ENCODE measurements at regions not wholly inside any gene's neighbourhood (a gene's known extent, or its start where the extent isn't known, plus 50 kb on each side); places are given as distances from the start of the nearest gene placed in this dataset.

DNA sequence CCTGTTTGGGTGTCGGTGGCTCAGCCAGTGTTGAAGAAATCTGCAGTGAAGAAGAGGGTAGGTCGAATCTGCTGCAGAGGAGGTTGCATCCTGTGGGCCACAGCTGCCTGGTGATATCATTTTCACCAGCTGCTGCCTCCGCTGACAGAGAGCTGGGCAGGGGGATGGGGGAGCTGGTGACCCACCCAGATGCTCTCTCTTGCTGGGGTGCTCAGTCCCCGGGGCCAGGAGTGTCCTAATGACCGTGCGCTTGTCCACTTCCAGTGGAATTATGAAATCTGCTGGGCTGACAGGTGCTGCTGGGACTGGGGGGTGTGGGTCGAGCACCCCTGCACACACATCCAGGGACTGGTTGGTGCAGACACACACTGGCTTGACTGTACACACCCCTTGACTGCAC lies 83.2 kb upstream of the IRX4 start:
- Histone ChIP-seq H3K9me2 (ENCODE audit: insufficient read depth) (no peaks in the 10 kb centered on the region), H3K9ac (ENCODE audit: low read length) (no peak overlapping the region), H3K9me3 (ENCODE audit: control insufficient read depth in 1 of 2, insufficient read depth in 1 of 2, low read depth in 1 of 2, low read length in 2 of 2) (no peaks in the 10 kb centered on the region), H2AFZ (ENCODE audit: low read depth, low read length, poor library complexity, severe bottlenecking) (no peak overlapping the region), H3K79me2 (ENCODE audit: insufficient read depth, low read length) (no peaks in the 10 kb centered on the region), H3K27me3 (ENCODE audit: insufficient read depth, low read length) (peaks cover 28% of the 10 kb centered on the region), H3K36me3 (ENCODE audit: control insufficient read depth in 1 of 2, insufficient read depth in 2 of 2, low read length in 2 of 2) (no peaks in the 10 kb centered on the region), H3K4me2 (ENCODE audit: low read length) (no peak overlapping the region), H4K20me1 (ENCODE audit: insufficient read depth) (no peaks in the 10 kb centered on the region), H3K27ac (ENCODE audit: low read depth, low read length) (no peak overlapping the region), H3K4me1 (ENCODE audit: control insufficient read depth in 1 of 2, insufficient read depth in 2 of 2, low read length in 2 of 2) (no peaks in the 10 kb centered on the region), H3K4me3 (replicated peaks in 1 of 2; ENCODE audit: low read depth in 1 of 2, low read length in 2 of 2) (no peak overlapping the region)
- no TSS peak for BruUV-seq (replicated peaks)
- ChIA-PET POLR2A (no interaction called here), CTCF (no interaction called here), RAD21 (ENCODE audit: low non-redundant PET in 1 of 2, low total read pairs in 2 of 2, uncharacterized antibody in 2 of 2, unreplicated experiment in 2 of 2) (no interaction called here)
- no peak for DNase-seq (ENCODE audit: low read depth, low spot score)
- ATAC-seq: no peak
- intact Hi-C loops (cut with micrococcal nuclease): no loop called here
- no peak for TF ChIP-seq YY1 (IDR thresholded peaks at IDR 0.05; ENCODE audit: extremely low read depth, insufficient replicate concordance, low read depth, low read length)

DNA sequence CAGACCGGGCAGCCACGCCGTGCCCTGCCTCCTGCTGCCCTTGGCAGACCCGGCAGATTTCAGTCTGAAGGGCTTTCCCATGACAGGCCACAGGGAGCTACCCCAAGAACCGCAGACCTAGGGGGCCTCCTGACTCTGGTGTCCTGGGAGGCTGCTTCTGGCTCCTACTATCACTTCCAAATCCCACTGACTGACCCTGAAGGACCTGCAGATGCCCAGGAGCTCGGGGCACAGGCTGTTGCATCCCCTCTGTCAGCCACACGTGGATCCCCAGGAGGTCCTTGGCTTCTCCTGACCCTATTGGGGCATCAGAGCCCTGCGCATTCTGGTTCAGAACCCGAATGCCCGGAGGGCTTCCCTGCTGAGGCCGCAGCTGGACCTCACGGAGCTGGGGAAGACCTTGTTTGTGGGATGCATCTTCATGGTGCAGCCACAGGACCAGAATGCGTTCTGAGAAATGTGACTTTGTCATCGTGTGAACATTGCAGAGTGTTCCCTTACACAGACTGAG lies 81.3 kb upstream of the IRX4 start:
- Histone ChIP-seq H4K20me1 (ENCODE audit: insufficient read depth) (no peaks in the 10 kb centered on the region), H3K9me3 (ENCODE audit: control insufficient read depth in 1 of 2, insufficient read depth in 1 of 2, low read depth in 1 of 2, low read length in 2 of 2) (no peaks in the 10 kb centered on the region), H2AFZ (ENCODE audit: low read depth, low read length, poor library complexity, severe bottlenecking) (no peak overlapping the region), H3K36me3 (ENCODE audit: control insufficient read depth in 1 of 2, insufficient read depth in 2 of 2, low read length in 2 of 2) (no peaks in the 10 kb centered on the region), H3K27ac (ENCODE audit: low read depth, low read length) (no peak overlapping the region), H3K79me2 (ENCODE audit: insufficient read depth, low read length) (no peaks in the 10 kb centered on the region), H3K27me3 (ENCODE audit: insufficient read depth, low read length) (peaks cover 35% of the 10 kb centered on the region), H3K9me2 (ENCODE audit: insufficient read depth) (no peaks in the 10 kb centered on the region), H3K4me3 (replicated peaks in 1 of 2; ENCODE audit: low read depth in 1 of 2, low read length in 2 of 2) (no peak overlapping the region), H3K4me1 (ENCODE audit: control insufficient read depth in 1 of 2, insufficient read depth in 2 of 2, low read length in 2 of 2) (no peaks in the 10 kb centered on the region), H3K4me2 (ENCODE audit: low read length) (no peak overlapping the region), H3K9ac (ENCODE audit: low read length) (no peak overlapping the region)
- intact Hi-C loops (cut with micrococcal nuclease): no loop called here
- ATAC-seq (no peak), DNase-seq (ENCODE audit: low read depth, low spot score) (no peak)
- ChIA-PET POLR2A (no interaction called here), CTCF (no interaction called here), RAD21 (ENCODE audit: low non-redundant PET in 1 of 2, low total read pairs in 2 of 2, uncharacterized antibody in 2 of 2, unreplicated experiment in 2 of 2) (no interaction called here)
- no TSS peak for BruUV-seq (replicated peaks)
- TF ChIP-seq, protein P1, sequence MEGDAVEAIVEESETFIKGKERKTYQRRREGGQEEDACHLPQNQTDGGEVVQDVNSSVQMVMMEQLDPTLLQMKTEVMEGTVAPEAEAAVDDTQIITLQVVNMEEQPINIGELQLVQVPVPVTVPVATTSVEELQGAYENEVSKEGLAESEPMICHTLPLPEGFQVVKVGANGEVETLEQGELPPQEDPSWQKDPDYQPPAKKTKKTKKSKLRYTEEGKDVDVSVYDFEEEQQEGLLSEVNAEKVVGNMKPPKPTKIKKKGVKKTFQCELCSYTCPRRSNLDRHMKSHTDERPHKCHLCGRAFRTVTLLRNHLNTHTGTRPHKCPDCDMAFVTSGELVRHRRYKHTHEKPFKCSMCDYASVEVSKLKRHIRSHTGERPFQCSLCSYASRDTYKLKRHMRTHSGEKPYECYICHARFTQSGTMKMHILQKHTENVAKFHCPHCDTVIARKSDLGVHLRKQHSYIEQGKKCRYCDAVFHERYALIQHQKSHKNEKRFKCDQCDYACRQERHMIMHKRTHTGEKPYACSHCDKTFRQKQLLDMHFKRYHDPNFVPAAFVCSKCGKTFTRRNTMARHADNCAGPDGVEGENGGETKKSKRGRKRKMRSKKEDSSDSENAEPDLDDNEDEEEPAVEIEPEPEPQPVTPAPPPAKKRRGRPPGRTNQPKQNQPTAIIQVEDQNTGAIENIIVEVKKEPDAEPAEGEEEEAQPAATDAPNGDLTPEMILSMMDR (IDR thresholded peaks at IDR 0.05 in 2 of 3, conservative IDR thresholded peaks at IDR 0.05 in 1 of 3; ENCODE audit: borderline replicate concordance in 1 of 3, insufficient read depth in 1 of 3, low read depth in 2 of 3, low read length in 2 of 3): no peak
- no peak for TF ChIP-seq SIN3A (IDR thresholded peaks at IDR 0.05; ENCODE audit: low read depth)
- no peak for TF ChIP-seq TCF7L2 (IDR thresholded peaks at IDR 0.05; ENCODE audit: borderline replicate concordance, extremely low read depth, insufficient read depth, insufficient read length)
- TF ChIP-seq YY1 (IDR thresholded peaks at IDR 0.05; ENCODE audit: extremely low read depth, insufficient replicate concordance, low read depth, low read length): no peak
- no peak for TF ChIP-seq FOSL1 (IDR thresholded peaks at IDR 0.05; ENCODE audit: low read depth)
- no peak for TF ChIP-seq CBX3 (IDR thresholded peaks at IDR 0.05; ENCODE audit: low read depth)
- TF ChIP-seq, protein P2, sequence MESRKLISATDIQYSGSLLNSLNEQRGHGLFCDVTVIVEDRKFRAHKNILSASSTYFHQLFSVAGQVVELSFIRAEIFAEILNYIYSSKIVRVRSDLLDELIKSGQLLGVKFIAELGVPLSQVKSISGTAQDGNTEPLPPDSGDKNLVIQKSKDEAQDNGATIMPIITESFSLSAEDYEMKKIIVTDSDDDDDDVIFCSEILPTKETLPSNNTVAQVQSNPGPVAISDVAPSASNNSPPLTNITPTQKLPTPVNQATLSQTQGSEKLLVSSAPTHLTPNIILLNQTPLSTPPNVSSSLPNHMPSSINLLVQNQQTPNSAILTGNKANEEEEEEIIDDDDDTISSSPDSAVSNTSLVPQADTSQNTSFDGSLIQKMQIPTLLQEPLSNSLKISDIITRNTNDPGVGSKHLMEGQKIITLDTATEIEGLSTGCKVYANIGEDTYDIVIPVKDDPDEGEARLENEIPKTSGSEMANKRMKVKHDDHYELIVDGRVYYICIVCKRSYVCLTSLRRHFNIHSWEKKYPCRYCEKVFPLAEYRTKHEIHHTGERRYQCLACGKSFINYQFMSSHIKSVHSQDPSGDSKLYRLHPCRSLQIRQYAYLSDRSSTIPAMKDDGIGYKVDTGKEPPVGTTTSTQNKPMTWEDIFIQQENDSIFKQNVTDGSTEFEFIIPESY (IDR thresholded peaks at IDR 0.05; ENCODE audit: extremely low read depth, insufficient replicate concordance, low read length): no peak
- no peak for TF ChIP-seq POLR2A (IDR thresholded peaks at IDR 0.05; ENCODE audit: borderline replicate concordance, extremely low read depth, insufficient read depth, insufficient read length)
- no peak for TF ChIP-seq ELF1 (IDR thresholded peaks at IDR 0.05; ENCODE audit: borderline replicate concordance, low read depth)
- no peak for TF ChIP-seq SP1 (IDR thresholded peaks at IDR 0.05; ENCODE audit: low read depth)

Data from HCT116 (cell line).